HEK293 (cell line): ENCODE measurements at regions not wholly inside any gene's neighbourhood (a gene's known extent, or its start where the extent isn't known, plus 50 kb on each side); places are given as distances from the start of the nearest gene placed in this dataset.

ENCODE experiments used
- CTCF ChIA-PET: fragments of 350-600 bp; formaldehyde crosslinking; extraction: SDS; loops from one replicate; lab custom pipeline; 2021; ENCODE audit warnings: antibody characterized with exemption; lab: Yijun Ruan, JAX
- POLR2A ChIA-PET: fragments of 300-600 bp; formaldehyde crosslinking; extraction: SDS; loops from one replicate; lab custom pipeline; 2020; ENCODE audit warnings: antibody characterized with exemption, inconsistent platforms; lab: Yijun Ruan, JAX
- H3K27ac ChIP-seq: fragments of 200-500 bp; sonication (Bioruptor generic); 2 replicates; pipeline ENCODE4 v1.5.1; 2014; ENCODE audit warnings: low read depth, low read length, control low read depth, inconsistent platforms; ENCODE audit errors: extremely low read depth
- H3K36me3 ChIP-seq, 2 experiments: fragments of 200-500 bp in 1 of 2; sonication (Bioruptor generic) in 1 of 2; 1 replicate in 1 of 2; 2 replicates in 1 of 2; pipeline ENCODE4 v1.5.1; 2014 to 2017; ENCODE audit warnings: inconsistent platforms in 2 of 2, low read length in 2 of 2; ENCODE audit not compliant: control insufficient read depth in 2 of 2, insufficient read depth in 1 of 2
- H3K4me1 ChIP-seq: fragments of 200-500 bp; sonication (Bioruptor generic); 2 replicates; pipeline ENCODE4 v1.5.1; 2014; ENCODE audit warnings: mild to moderate bottlenecking, low read length, inconsistent platforms; ENCODE audit not compliant: control insufficient read depth, insufficient read depth
- H3K4me3 ChIP-seq: 2 replicates; pipeline ENCODE4 v1.5.1; 2011; ENCODE audit warnings: low read depth, mild to moderate bottlenecking, control low read depth, low read length, moderate library complexity
- H3K9me3 ChIP-seq: fragments of 200-500 bp; sonication (Bioruptor generic); 2 replicates; pipeline ENCODE4 v1.5.1; 2014; ENCODE audit warnings: low read depth, low read length, inconsistent platforms; ENCODE audit not compliant: control insufficient read depth, insufficient read depth
- IKZF3 ChIP-seq: fragments of 450-650 bp; IDR thresholded peaks from 2 replicates; pipeline ENCODE4 v1.5.0; 2018; ENCODE audit warnings: missing biosample characterization, mild to moderate bottlenecking, missing genetic modification characterization, moderate library complexity
- KLF10 ChIP-seq: fragments of 450-650 bp; IDR thresholded peaks from 2 replicates; pipeline ENCODE4 v1.5.1; 2018; ENCODE audit warnings: missing biosample characterization, mild to moderate bottlenecking, missing genetic modification characterization
- KLF16 ChIP-seq: fragments of 450-650 bp; formaldehyde crosslinking; IDR thresholded peaks from 2 replicates; pipeline ENCODE4 v1.5.1; 2017; ENCODE audit warnings: missing biosample characterization, missing genetic modification characterization
- SCRT2 ChIP-seq: fragments of 450-650 bp; formaldehyde crosslinking; IDR thresholded peaks from 2 replicates; pipeline ENCODE4 v1.5.1; 2016; ENCODE audit warnings: missing biosample characterization, missing genetic modification characterization
- SP7 ChIP-seq: fragments of 450-650 bp; formaldehyde crosslinking; IDR thresholded peaks from 2 replicates; pipeline ENCODE4 v1.5.1; 2016; ENCODE audit warnings: missing biosample characterization, missing genetic modification characterization
- ZNF121 ChIP-seq: fragments of 450-650 bp; formaldehyde crosslinking; IDR thresholded peaks from 2 replicates; pipeline ENCODE4 v1.5.1; 2016; ENCODE audit warnings: missing biosample characterization, missing genetic modification characterization
- ZNF146 ChIP-seq: fragments of 450-650 bp; formaldehyde crosslinking; IDR thresholded peaks from 2 replicates; pipeline ENCODE4 v1.5.1; 2016; ENCODE audit warnings: missing biosample characterization, missing genetic modification characterization
- ZNF155 ChIP-seq: fragments of 450-650 bp; formaldehyde crosslinking; IDR thresholded peaks from 2 replicates; pipeline ENCODE4 v1.5.1; 2016; ENCODE audit warnings: missing biosample characterization, missing genetic modification characterization
- ZNF2 ChIP-seq: fragments of 450-650 bp; formaldehyde crosslinking; IDR thresholded peaks from 2 replicates; pipeline ENCODE4 v1.5.1; 2016; ENCODE audit warnings: missing biosample characterization, missing genetic modification characterization
- ZNF24 ChIP-seq: fragments of 450-650 bp; formaldehyde crosslinking; IDR thresholded peaks from 2 replicates; pipeline ENCODE4 v1.5.1; 2016; ENCODE audit warnings: missing biosample characterization, missing genetic modification characterization
- ZNF248 ChIP-seq: fragments of 450-650 bp; formaldehyde crosslinking; IDR thresholded peaks from 2 replicates; pipeline ENCODE4 v1.5.1; 2017; ENCODE audit warnings: missing biosample characterization, missing genetic modification characterization
- ZNF302 ChIP-seq: fragments of 450-650 bp; formaldehyde crosslinking; IDR thresholded peaks from 2 replicates; pipeline ENCODE4 v1.5.1; 2016; ENCODE audit warnings: missing biosample characterization, missing genetic modification characterization, low read depth
- ZNF37A ChIP-seq: fragments of 450-650 bp; IDR thresholded peaks from 2 replicates; pipeline ENCODE4 v1.5.1; 2018; ENCODE audit warnings: missing biosample characterization, missing genetic modification characterization
- ZNF423 ChIP-seq: fragments of 450-650 bp; formaldehyde crosslinking; IDR thresholded peaks from 2 replicates; pipeline ENCODE4 v1.5.1; 2016; ENCODE audit warnings: missing biosample characterization, missing genetic modification characterization
- ZNF510 ChIP-seq: fragments of 450-650 bp; formaldehyde crosslinking; IDR thresholded peaks from 2 replicates; pipeline ENCODE4 v1.5.1; 2018; ENCODE audit warnings: mild to moderate bottlenecking, missing genetic modification characterization, missing biosample characterization; ENCODE audit not compliant: insufficient replicate concordance
- ZNF664 ChIP-seq: fragments of 450-650 bp; formaldehyde crosslinking; IDR thresholded peaks from 2 replicates; pipeline ENCODE4 v1.5.1; 2016; ENCODE audit warnings: missing biosample characterization, missing genetic modification characterization
- ZNF701 ChIP-seq: fragments of 450-650 bp; formaldehyde crosslinking; IDR thresholded peaks from 2 replicates; pipeline ENCODE4 v1.5.1; 2016; ENCODE audit warnings: missing biosample characterization, missing genetic modification characterization
- ZNF707 ChIP-seq: fragments of 450-650 bp; formaldehyde crosslinking; IDR thresholded peaks from 2 replicates; pipeline ENCODE4 v1.5.1; 2016; ENCODE audit warnings: missing biosample characterization, missing genetic modification characterization
- TF ChIP-seq, protein P1 (sequence below): fragments of 450-650 bp; formaldehyde crosslinking; IDR thresholded peaks from 2 replicates; pipeline ENCODE4 v1.5.1; 2016; ENCODE audit warnings: missing biosample characterization, missing genetic modification characterization
- TF ChIP-seq, protein P2 (sequence below): fragments of 450-650 bp; formaldehyde crosslinking; IDR thresholded peaks from 2 replicates; pipeline ENCODE4 v1.5.1; 2016; ENCODE audit warnings: missing biosample characterization, missing genetic modification characterization
- TF ChIP-seq, protein P3 (sequence below): fragments of 450-650 bp; IDR thresholded peaks from 2 replicates; pipeline ENCODE4 v1.5.1; 2018; ENCODE audit warnings: missing biosample characterization, mild to moderate bottlenecking, missing genetic modification characterization
- TF ChIP-seq, protein P4 (sequence below): fragments of 450-650 bp; formaldehyde crosslinking; IDR thresholded peaks from 2 replicates; pipeline ENCODE4 v1.5.1; 2016; ENCODE audit warnings: missing biosample characterization, missing genetic modification characterization
- TF ChIP-seq, protein P5 (sequence below): fragments of 450-650 bp; formaldehyde crosslinking; IDR thresholded peaks from 2 replicates; pipeline ENCODE4 v1.5.1; 2016; ENCODE audit warnings: missing biosample characterization, missing genetic modification characterization

DNA sequence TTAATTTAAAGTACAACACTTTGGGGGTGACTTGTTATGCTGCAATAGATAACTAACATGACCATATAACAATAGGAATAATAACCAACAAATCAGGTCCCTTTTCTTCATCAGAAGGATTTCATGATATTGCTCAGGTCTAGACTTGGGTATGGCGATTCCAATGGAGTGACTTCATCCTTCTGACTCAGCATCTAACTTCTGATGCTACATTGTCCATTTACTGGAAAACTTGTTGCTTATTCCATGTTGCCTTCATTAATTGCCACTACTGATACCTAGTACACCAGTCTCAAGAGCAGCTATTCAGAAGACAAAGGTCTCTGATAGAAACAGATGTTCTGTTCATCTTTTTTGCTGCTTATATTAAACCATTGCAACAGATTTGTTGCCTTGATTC, 324.3 kb downstream of the TGFB2 start:
- CTCF ChIA-PET: interaction anchor here (1.1 kb wide), 1 partner anchor 398 kb away, joined by 3 read pairs; no protein-coding TSS in a partner anchor
- no peaks in the 10 kb centered on the region for H3K36me3 ChIP-seq
- POLR2A ChIA-PET: no interaction called here

DNA sequence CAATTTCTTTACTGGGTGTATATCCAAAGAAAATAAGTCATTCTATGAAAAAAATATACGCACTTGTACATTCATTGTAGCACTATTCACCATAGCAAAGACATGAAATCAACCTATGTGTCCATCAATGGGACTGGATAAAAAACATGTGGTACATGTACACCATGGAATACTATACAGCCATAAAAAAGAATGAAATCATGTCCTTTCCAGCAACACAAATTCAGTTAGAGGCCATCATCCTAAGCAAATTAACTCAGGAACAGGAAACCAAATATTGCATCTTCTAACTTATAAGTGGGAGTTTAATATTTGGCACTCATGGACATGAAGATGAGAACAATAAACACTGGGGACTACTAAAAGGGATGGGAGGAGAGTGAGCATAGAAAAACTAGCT, 325.7 kb downstream of the TGFB2 start:
- CTCF ChIA-PET: no interaction called here
- TF ChIP-seq ZNF37A (no peak), ZNF155 (tag by site-specific recombination) (no peak), ZNF664 (tag by site-specific recombination) (no peak), ZNF248 (tag by site-specific recombination) (no peak), ZNF146 (tag by site-specific recombination) (peak; percentile 93), ZNF24 (tag by site-specific recombination) (no peak), ZNF510 (no peak), KLF10 (no peak), ZNF302 (tag by site-specific recombination) (no peak), ZNF121 (tag by site-specific recombination) (no peak), IKZF3 (tag by site-specific recombination) (no peak), ZNF707 (tag by site-specific recombination) (no peak), ZNF701 (no peak), KLF16 (tag by site-specific recombination) (no peak), ZNF2 (tag by site-specific recombination) (no peak), ZNF423 (tag by site-specific recombination) (no peak)
- TF ChIP-seq, protein P1, sequence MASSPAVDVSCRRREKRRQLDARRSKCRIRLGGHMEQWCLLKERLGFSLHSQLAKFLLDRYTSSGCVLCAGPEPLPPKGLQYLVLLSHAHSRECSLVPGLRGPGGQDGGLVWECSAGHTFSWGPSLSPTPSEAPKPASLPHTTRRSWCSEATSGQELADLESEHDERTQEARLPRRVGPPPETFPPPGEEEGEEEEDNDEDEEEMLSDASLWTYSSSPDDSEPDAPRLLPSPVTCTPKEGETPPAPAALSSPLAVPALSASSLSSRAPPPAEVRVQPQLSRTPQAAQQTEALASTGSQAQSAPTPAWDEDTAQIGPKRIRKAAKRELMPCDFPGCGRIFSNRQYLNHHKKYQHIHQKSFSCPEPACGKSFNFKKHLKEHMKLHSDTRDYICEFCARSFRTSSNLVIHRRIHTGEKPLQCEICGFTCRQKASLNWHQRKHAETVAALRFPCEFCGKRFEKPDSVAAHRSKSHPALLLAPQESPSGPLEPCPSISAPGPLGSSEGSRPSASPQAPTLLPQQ: no peak
- TF ChIP-seq, protein P2, sequence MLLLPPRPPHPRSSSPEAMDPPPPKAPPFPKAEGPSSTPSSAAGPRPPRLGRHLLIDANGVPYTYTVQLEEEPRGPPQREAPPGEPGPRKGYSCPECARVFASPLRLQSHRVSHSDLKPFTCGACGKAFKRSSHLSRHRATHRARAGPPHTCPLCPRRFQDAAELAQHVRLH (tag by site-specific recombination): 0 out of 2 replicates have a peak, but pooled peaks have one; percentile 39
- TF ChIP-seq, protein P3, sequence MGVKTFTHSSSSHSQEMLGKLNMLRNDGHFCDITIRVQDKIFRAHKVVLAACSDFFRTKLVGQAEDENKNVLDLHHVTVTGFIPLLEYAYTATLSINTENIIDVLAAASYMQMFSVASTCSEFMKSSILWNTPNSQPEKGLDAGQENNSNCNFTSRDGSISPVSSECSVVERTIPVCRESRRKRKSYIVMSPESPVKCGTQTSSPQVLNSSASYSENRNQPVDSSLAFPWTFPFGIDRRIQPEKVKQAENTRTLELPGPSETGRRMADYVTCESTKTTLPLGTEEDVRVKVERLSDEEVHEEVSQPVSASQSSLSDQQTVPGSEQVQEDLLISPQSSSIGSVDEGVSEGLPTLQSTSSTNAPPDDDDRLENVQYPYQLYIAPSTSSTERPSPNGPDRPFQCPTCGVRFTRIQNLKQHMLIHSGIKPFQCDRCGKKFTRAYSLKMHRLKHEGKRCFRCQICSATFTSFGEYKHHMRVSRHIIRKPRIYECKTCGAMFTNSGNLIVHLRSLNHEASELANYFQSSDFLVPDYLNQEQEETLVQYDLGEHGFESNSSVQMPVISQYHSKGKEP (tag by site-specific recombination): no peak
- TF ChIP-seq, protein P4, sequence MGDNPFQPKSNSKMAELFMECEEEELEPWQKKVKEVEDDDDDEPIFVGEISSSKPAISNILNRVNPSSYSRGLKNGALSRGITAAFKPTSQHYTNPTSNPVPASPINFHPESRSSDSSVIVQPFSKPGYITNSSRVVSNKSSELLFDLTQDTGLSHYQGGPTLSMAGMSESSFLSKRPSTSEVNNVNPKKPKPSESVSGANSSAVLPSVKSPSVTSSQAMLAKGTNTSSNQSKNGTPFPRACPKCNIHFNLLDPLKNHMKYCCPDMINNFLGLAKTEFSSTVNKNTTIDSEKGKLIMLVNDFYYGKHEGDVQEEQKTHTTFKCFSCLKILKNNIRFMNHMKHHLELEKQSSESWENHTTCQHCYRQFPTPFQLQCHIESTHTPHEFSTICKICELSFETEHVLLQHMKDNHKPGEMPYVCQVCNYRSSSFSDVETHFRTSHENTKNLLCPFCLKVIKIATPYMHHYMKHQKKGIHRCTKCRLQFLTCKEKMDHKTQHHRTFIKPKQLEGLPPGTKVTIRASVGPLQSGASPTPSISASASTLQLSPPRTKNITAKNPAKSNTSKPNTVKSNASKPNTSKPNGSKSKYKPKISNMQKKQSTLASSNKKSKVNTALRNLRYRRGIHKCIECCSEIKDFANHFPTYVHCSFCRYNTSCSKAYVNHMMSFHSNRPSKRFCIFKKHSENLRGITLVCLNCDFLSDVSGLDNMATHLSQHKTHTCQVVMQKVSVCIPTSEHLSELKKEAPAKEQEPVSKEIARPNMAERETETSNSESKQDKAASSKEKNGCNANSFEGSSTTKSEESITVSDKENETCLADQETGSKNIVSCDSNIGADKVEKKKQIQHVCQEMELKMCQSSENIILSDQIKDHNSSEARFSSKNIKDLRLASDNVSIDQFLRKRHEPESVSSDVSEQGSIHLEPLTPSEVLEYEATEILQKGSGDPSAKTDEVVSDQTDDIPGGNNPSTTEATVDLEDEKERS (tag by site-specific recombination): 0 out of 2 replicates have a peak, but pooled peaks have one; percentile 23
- TF ChIP-seq, protein P5, sequence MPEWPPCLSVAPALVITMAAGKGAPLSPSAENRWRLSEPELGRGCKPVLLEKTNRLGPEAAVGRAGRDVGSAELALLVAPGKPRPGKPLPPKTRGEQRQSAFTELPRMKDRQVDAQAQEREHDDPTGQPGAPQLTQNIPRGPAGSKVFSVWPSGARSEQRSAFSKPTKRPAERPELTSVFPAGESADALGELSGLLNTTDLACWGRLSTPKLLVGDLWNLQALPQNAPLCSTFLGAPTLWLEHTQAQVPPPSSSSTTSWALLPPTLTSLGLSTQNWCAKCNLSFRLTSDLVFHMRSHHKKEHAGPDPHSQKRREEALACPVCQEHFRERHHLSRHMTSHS (tag by site-specific recombination): no peak
- TF ChIP-seq, all 188 proteins: peak for 3
- H3K27ac ChIP-seq: no peak overlapping the region
- H3K36me3 ChIP-seq: no peaks in the 10 kb centered on the region
- H3K9me3 ChIP-seq: no peaks in the 10 kb centered on the region
- POLR2A ChIA-PET: no interaction called here
- no peak overlapping the region for H3K4me3 ChIP-seq
- no peaks in the 10 kb centered on the region for H3K4me1 ChIP-seq

More for the DNA sequence above, 324.3 kb downstream of the TGFB2 start:
- TF ChIP-seq SCRT2 (tag by site-specific recombination): peak; percentile 62
- no peak for TF ChIP-seq SP7 (tag by site-specific recombination)
- Histone ChIP-seq H3K4me3 (no peak overlapping the region), H3K4me1 (no peaks in the 10 kb centered on the region), H3K27ac (no peak overlapping the region), H3K9me3 (no peaks in the 10 kb centered on the region)
